Liver (tissue), 8 donors: ENCODE measurements at regions not wholly inside any gene's neighbourhood (a gene's known extent, or its start where the extent isn't known, plus 50 kb on each side); places are given as distances from the start of the nearest gene placed in this dataset.

Experiments
- DNase-seq: peaks from one replicate; pipeline ENCODE4 v3.0.0-alpha.2; 2017; ENCODE audit warnings: low spot score
- H3K27ac ChIP-seq, 2 donors: one replicate each; pipeline ENCODE4 v1.7.0; 2013; ENCODE audit warnings: inconsistent platforms in 2 of 2, low read length in 2 of 2, control low read depth in 1 of 2, low read depth in 1 of 2, mild to moderate bottlenecking in 1 of 2
- H3K27me3 ChIP-seq, 4 donors: one replicate each; pipeline versions ENCODE4 v1.6.1 to v1.7.0; 2013; ENCODE audit warnings: low read length in 3 of 4, inconsistent platforms in 1 of 4, mild to moderate bottlenecking in 1 of 4, moderate library complexity in 1 of 4; ENCODE audit not compliant: control insufficient read depth in 4 of 4, insufficient read depth in 4 of 4
- H3K36me3 ChIP-seq, 4 donors: one replicate each; pipeline versions ENCODE4 v1.6.1 to v1.7.0; 2013; ENCODE audit warnings: low read length in 3 of 4, mild to moderate bottlenecking in 3 of 4, low read depth in 1 of 4, moderate library complexity in 1 of 4; ENCODE audit not compliant: control insufficient read depth in 4 of 4, insufficient read depth in 3 of 4
- H3K4me1 ChIP-seq, 4 donors: one replicate each; pipeline versions ENCODE4 v1.6.1 to v1.7.0; 2013; ENCODE audit warnings: low read length in 3 of 4, mild to moderate bottlenecking in 3 of 4, moderate library complexity in 1 of 4; ENCODE audit not compliant: control insufficient read depth in 4 of 4, insufficient read depth in 4 of 4
- H3K4me3 ChIP-seq, 3 donors: one replicate each; pipeline versions ENCODE4 v1.6.1 to v1.7.0; 2013; ENCODE audit warnings: low read length in 3 of 3, control low read depth in 1 of 3, low read depth in 1 of 3, mild to moderate bottlenecking in 1 of 3
- H3K9ac ChIP-seq, 2 donors: one replicate each; pipeline ENCODE4 v1.7.0; 2013; ENCODE audit warnings: low read length in 2 of 2, mild to moderate bottlenecking in 2 of 2, moderate library complexity in 2 of 2, control low read depth in 1 of 2, low read depth in 1 of 2
- H3K9me3 ChIP-seq, 4 donors: one replicate each; pipeline versions ENCODE4 v1.6.1 to v1.7.0; 2013; ENCODE audit warnings: low read length in 3 of 4; ENCODE audit not compliant: control insufficient read depth in 4 of 4
- EGR1 ChIP-seq, 2 donors: IDR thresholded peaks; 2 replicates each; pipeline ENCODE4 v1.6.1; 2016 to 2018; ENCODE audit warnings: antibody characterized with exemption in 2 of 2, low read depth in 2 of 2
- FOXA1 ChIP-seq: IDR thresholded peaks from 2 replicates; pipeline ENCODE4 v1.6.1; 2016; ENCODE audit warnings: antibody characterized with exemption
- FOXA2 ChIP-seq: IDR thresholded peaks from 2 replicates; pipeline ENCODE4 v1.6.1; 2016; ENCODE audit warnings: antibody characterized with exemption
- GABPA ChIP-seq, 2 donors: IDR thresholded peaks in 1 of 2; conservative IDR thresholded peaks in 1 of 2; 2 replicates each; pipeline ENCODE4 v1.6.1; 2016; ENCODE audit warnings: antibody characterized with exemption in 2 of 2, mild to moderate bottlenecking in 1 of 2, moderate library complexity in 1 of 2
- HNF4A ChIP-seq, 2 donors: conservative IDR thresholded peaks; 2 replicates each; pipeline ENCODE4 v1.6.1; 2016; ENCODE audit warnings: antibody characterized with exemption in 2 of 2, mild to moderate bottlenecking in 2 of 2
- HNF4G ChIP-seq: IDR thresholded peaks from 2 replicates; pipeline ENCODE4 v1.6.1; 2016; ENCODE audit warnings: antibody characterized with exemption
- JUND ChIP-seq, 2 donors: IDR thresholded peaks; 2 replicates each; pipeline ENCODE4 v1.6.1; 2016; ENCODE audit warnings: antibody characterized with exemption in 2 of 2
- MAX ChIP-seq: IDR thresholded peaks from 2 replicates; pipeline ENCODE4 v1.6.1; 2016; ENCODE audit warnings: antibody characterized with exemption
- NR2F2 ChIP-seq: IDR thresholded peaks from 2 replicates; pipeline ENCODE4 v1.6.1; 2016; ENCODE audit warnings: antibody characterized with exemption
- RAD21 ChIP-seq, 2 donors: IDR thresholded peaks; 2 replicates each; pipeline ENCODE4 v1.6.1; 2016; ENCODE audit warnings: antibody characterized with exemption in 2 of 2, mild to moderate bottlenecking in 2 of 2
- REST ChIP-seq: IDR thresholded peaks from 2 replicates; pipeline ENCODE4 v1.6.1; 2016; ENCODE audit warnings: antibody characterized with exemption, mild to moderate bottlenecking
- RXRA ChIP-seq, 2 donors: IDR thresholded peaks; 2 replicates each; pipeline ENCODE4 v1.6.1; 2017 to 2018; ENCODE audit warnings: antibody characterized with exemption in 2 of 2, mild to moderate bottlenecking in 1 of 2
- SP1 ChIP-seq: IDR thresholded peaks from 2 replicates; pipeline ENCODE4 v1.6.1; 2018; ENCODE audit warnings: antibody characterized with exemption, mild to moderate bottlenecking
- TAF1 ChIP-seq: conservative IDR thresholded peaks from 2 replicates; pipeline ENCODE4 v1.6.1; 2016; ENCODE audit warnings: antibody characterized with exemption, mild to moderate bottlenecking
- YY1 ChIP-seq: IDR thresholded peaks from 2 replicates; pipeline ENCODE4 v1.6.1; 2016; ENCODE audit warnings: antibody characterized with exemption, mild to moderate bottlenecking
- ZBTB33 ChIP-seq: IDR thresholded peaks from 2 replicates; pipeline ENCODE4 v1.6.1; 2016; ENCODE audit warnings: antibody characterized with exemption
- WGBS: extraction: QIAGEN DNeasy Blood & Tissue Kit; methylation state at CpG from one replicate; pipeline ENCODE4 v1.1.7; 2013; 5-methylcytosine and 5-hydroxymethylcytosine counted together
- TF ChIP-seq, protein P1 (sequence below): IDR thresholded peaks from 2 replicates; pipeline ENCODE4 v1.6.1; 2016; ENCODE audit warnings: antibody characterized with exemption
- TF ChIP-seq, protein P2 (sequence below): fragments of 150-350 bp; IDR thresholded peaks from 2 replicates; pipeline ENCODE4 v1.5.1; 2017; ENCODE audit warnings: improper control_type of control experiment, low read depth, low read length; ENCODE audit not compliant: missing input control
- donor health status: healthy.
- donor health status: healthy.
- donor health status: healthy.
- donor health status: healthy.
- donor health status: healthy.

GRCh38 chr12:45669792-45670191 is 59.7 kb upstream of the ARID2 start:
- no peak for DNase-seq
- no peak overlapping the region for H3K4me3 ChIP-seq
- H3K27ac ChIP-seq: no peak overlapping the region
- no peaks in the 10 kb centered on the region for H3K9me3 ChIP-seq
- H3K36me3 ChIP-seq: no peaks in the 10 kb centered on the region
- WGBS: 59% methylated on average over 2 of the region's 2 CpGs
- TF ChIP-seq HNF4A (conservative IDR thresholded peaks at IDR 0.05) (no peak), FOXA1 (no peak), JUND (IDR thresholded peaks at IDR 0.05) (no peak), MAX (no peak), HNF4G (no peak), NR2F2 (no peak), EGR1 (IDR thresholded peaks at IDR 0.05; ENCODE audit: low read depth in 2 of 2) (no peak), REST (no peak), TAF1 (no peak), RAD21 (IDR thresholded peaks at IDR 0.05) (no peak), SP1 (no peak), RXRA (IDR thresholded peaks at IDR 0.05) (no peak)
- TF ChIP-seq, protein P1, sequence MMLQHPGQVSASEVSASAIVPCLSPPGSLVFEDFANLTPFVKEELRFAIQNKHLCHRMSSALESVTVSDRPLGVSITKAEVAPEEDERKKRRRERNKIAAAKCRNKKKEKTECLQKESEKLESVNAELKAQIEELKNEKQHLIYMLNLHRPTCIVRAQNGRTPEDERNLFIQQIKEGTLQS: no peak
- TF ChIP-seq, protein P2, sequence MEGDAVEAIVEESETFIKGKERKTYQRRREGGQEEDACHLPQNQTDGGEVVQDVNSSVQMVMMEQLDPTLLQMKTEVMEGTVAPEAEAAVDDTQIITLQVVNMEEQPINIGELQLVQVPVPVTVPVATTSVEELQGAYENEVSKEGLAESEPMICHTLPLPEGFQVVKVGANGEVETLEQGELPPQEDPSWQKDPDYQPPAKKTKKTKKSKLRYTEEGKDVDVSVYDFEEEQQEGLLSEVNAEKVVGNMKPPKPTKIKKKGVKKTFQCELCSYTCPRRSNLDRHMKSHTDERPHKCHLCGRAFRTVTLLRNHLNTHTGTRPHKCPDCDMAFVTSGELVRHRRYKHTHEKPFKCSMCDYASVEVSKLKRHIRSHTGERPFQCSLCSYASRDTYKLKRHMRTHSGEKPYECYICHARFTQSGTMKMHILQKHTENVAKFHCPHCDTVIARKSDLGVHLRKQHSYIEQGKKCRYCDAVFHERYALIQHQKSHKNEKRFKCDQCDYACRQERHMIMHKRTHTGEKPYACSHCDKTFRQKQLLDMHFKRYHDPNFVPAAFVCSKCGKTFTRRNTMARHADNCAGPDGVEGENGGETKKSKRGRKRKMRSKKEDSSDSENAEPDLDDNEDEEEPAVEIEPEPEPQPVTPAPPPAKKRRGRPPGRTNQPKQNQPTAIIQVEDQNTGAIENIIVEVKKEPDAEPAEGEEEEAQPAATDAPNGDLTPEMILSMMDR: no peak
- H3K9ac ChIP-seq: no peak overlapping the region
- no peaks in the 10 kb centered on the region for H3K4me1 ChIP-seq
- H3K27me3 ChIP-seq: no peaks in the 10 kb centered on the region

- Histone ChIP-seq H3K9me3 (no peaks in the 10 kb centered on the region), H3K4me3 (no peak overlapping the region), H3K27me3 (no peaks in the 10 kb centered on the region), H3K27ac (no peak overlapping the region), H3K4me1 (no peaks in the 10 kb centered on the region), H3K36me3 (no peaks in the 10 kb centered on the region), H3K9ac (no peak overlapping the region)
- 86% methylated on average over 5 of the region's 5 CpGs for WGBS
- no peak for DNase-seq
- TF ChIP-seq NR2F2 (no peak), JUND (IDR thresholded peaks at IDR 0.05) (no peak), YY1 (no peak), ZBTB33 (no peak), TAF1 (no peak), FOXA1 (no peak), RXRA (IDR thresholded peaks at IDR 0.05) (no peak), EGR1 (IDR thresholded peaks at IDR 0.05; ENCODE audit: low read depth in 2 of 2) (no peak), FOXA2 (no peak), GABPA (IDR thresholded peaks at IDR 0.05 in 1 of 2, conservative IDR thresholded peaks at IDR 0.05 in 1 of 2) (no peak), REST (no peak)
- TF ChIP-seq, protein P2: no peak
These were observed 59.0 kb upstream of the ARID2 start for GRCh38 chr12:45670346-45671065.
